CD14-positive monocyte (primary cell): ENCODE measurements at regions not wholly inside any gene's neighbourhood (a gene's known extent, or its start where the extent isn't known, plus 50 kb on each side); places are given as distances from the start of the nearest gene placed in this dataset.

Experiments used
- DNase-seq, 3 donors: peaks; one replicate each; pipeline ENCODE4 v3.0.0-alpha.2; 2011 to 2022
- H2AFZ ChIP-seq: 2 replicates; pipeline ENCODE4 v1.6.0; 2012; ENCODE audit warnings: mild to moderate bottlenecking, low read depth, low read length, inconsistent platforms; ENCODE audit not compliant: insufficient read depth, poor library complexity, severe bottlenecking
- H3K27ac ChIP-seq, 2 donors: 1 replicate in 1 of 2; 2 replicates in 1 of 2; pipeline ENCODE4 v1.5.1; 2012 to 2013; ENCODE audit warnings: low read length in 2 of 2, control low read depth in 1 of 2, inconsistent platforms in 1 of 2, low read depth in 1 of 2, mild to moderate bottlenecking in 1 of 2
- H3K27me3 ChIP-seq, 2 donors: one replicate each; pipeline versions ENCODE4 v1.6.0 to v1.6.1; 2011 to 2013; ENCODE audit warnings: low read length in 2 of 2; ENCODE audit not compliant: control insufficient read depth in 2 of 2, insufficient read depth in 2 of 2
- H3K36me3 ChIP-seq, 2 donors: replicated peaks in 1 of 2; 1 replicate in 1 of 2; 2 replicates in 1 of 2; pipeline versions ENCODE4 v1.5.1 to v1.6.1; 2012 to 2013; ENCODE audit warnings: low read length in 2 of 2, control low read depth in 1 of 2, inconsistent platforms in 1 of 2, mild to moderate bottlenecking in 1 of 2; ENCODE audit not compliant: insufficient read depth in 2 of 2, control insufficient read depth in 1 of 2
- H3K4me1 ChIP-seq, 2 donors: 1 replicate in 1 of 2; 2 replicates in 1 of 2; pipeline versions ENCODE4 v1.5.1 to v1.6.1; 2012 to 2013; ENCODE audit warnings: low read length in 2 of 2, control low read depth in 1 of 2, inconsistent platforms in 1 of 2, mild to moderate bottlenecking in 1 of 2, moderate library complexity in 1 of 2; ENCODE audit not compliant: insufficient read depth in 2 of 2, control insufficient read depth in 1 of 2
- H3K4me2 ChIP-seq: replicated peaks from 2 replicates; pipeline ENCODE3; 2012; ENCODE audit warnings: low read length, moderate library complexity, mild to moderate bottlenecking; ENCODE audit not compliant: poor library complexity, severe bottlenecking; ENCODE audit errors: extremely low read depth
- H3K4me3 ChIP-seq, 3 experiments: fragments of 200-600 bp in 1 of 3; sonication (generic) in 1 of 3; replicated peaks in 1 of 3; 1 replicate in 2 of 3; 2 replicates in 1 of 3; pipeline ENCODE4 v1.5.1; 2011 to 2013; ENCODE audit warnings: low read length in 3 of 3, mild to moderate bottlenecking in 3 of 3, control low read depth in 2 of 3, low read depth in 2 of 3, inconsistent platforms in 1 of 3, moderate library complexity in 1 of 3
- H3K79me2 ChIP-seq: 2 replicates; pipeline ENCODE4 v1.6.0; 2012; ENCODE audit warnings: mild to moderate bottlenecking, control low read depth, inconsistent platforms, low read length, moderate library complexity; ENCODE audit not compliant: insufficient read depth
- H3K9ac ChIP-seq: 2 replicates; pipeline ENCODE4 v1.6.0; 2017; ENCODE audit warnings: low read length, mild to moderate bottlenecking; ENCODE audit not compliant: insufficient read depth, poor library complexity, severe bottlenecking
- H3K9me3 ChIP-seq, 2 donors: replicated peaks in 1 of 2; 1 replicate in 1 of 2; 2 replicates in 1 of 2; pipeline versions ENCODE4 v1.5.1 to v1.6.1; 2012 to 2013; ENCODE audit warnings: low read length in 2 of 2, control low read depth in 1 of 2; ENCODE audit not compliant: control insufficient read depth in 1 of 2, insufficient read depth in 1 of 2
- H4K20me1 ChIP-seq: 2 replicates; pipeline ENCODE4 v1.6.0; 2012; ENCODE audit warnings: mild to moderate bottlenecking, low read length, control low read depth, moderate library complexity; ENCODE audit not compliant: insufficient read depth
- H3K27ac Mint-ChIP-seq, 7 donors: one replicate each; pipeline ENCODE4 v1.8.0; 2020; ENCODE audit warnings: mild to moderate bottlenecking in 7 of 7, mixed read lengths in 7 of 7, moderate library complexity in 6 of 7, inconsistent platforms in 2 of 7
- H3K27me3 Mint-ChIP-seq, 3 donors: one replicate each; pipeline ENCODE4 v1.8.0; 2021 to 2022; ENCODE audit warnings: low read depth in 3 of 3, mild to moderate bottlenecking in 3 of 3, mixed read lengths in 3 of 3, moderate library complexity in 3 of 3, inconsistent platforms in 1 of 3
- H3K36me3 Mint-ChIP-seq, 2 donors: one replicate each; pipeline ENCODE4 v1.8.0; 2020; ENCODE audit warnings: mixed read lengths in 2 of 2, inconsistent platforms in 1 of 2, mild to moderate bottlenecking in 1 of 2
- H3K4me1 Mint-ChIP-seq: one replicate; pipeline ENCODE4 v1.8.0; 2020; ENCODE audit warnings: mild to moderate bottlenecking, mixed read lengths
- H3K4me3 Mint-ChIP-seq, 2 donors: one replicate each; pipeline ENCODE4 v1.8.0; 2020; ENCODE audit warnings: mild to moderate bottlenecking in 2 of 2, mixed read lengths in 2 of 2, moderate library complexity in 1 of 2
- H3K9me3 Mint-ChIP-seq, 7 donors: one replicate each; pipeline ENCODE4 v1.8.0; 2020 to 2022; ENCODE audit warnings: mixed read lengths in 7 of 7, mild to moderate bottlenecking in 6 of 7, moderate library complexity in 6 of 7, inconsistent platforms in 2 of 7
- CTCF ChIP-seq: fragments of 200-600 bp; IDR thresholded peaks from one replicate; pipeline ENCODE4 v1.8.0; 2022; ENCODE audit warnings: antibody characterized with exemption, mild to moderate bottlenecking
- WGBS: methylation state at CpG from one replicate; pipeline ENCODE4 v1.1.5; 2013; ENCODE audit warnings: missing lambda C conversion rate; ENCODE audit not compliant: insufficient coverage; 5-methylcytosine and 5-hydroxymethylcytosine counted together
- intact Hi-C, 2 donors: fragments of 100-400 bp; cut with micrococcal nuclease; formaldehyde crosslinking; loops; one replicate each; pipeline versions ENCODE4 v1.15.0 to v1.15.1; 2023

GRCh38 chr13:109892101-109892500, 105.7 kb upstream of the IRS2 start:
- no peak overlapping the region for H3K9ac ChIP-seq
- 80% methylated on average over 2 of the region's 2 CpGs for WGBS
- no peaks in the 10 kb centered on the region for H3K27me3 ChIP-seq
- Mint-ChIP-seq H3K4me1 (no peaks in the 10 kb centered on the region), H3K27ac (no peak overlapping the region), H3K4me3 (no peak overlapping the region), H3K36me3 (no peaks in the 10 kb centered on the region), H3K27me3 (peaks cover 0 to 8% (median 0%) of the 10 kb centered on the region in 3 donors), H3K9me3 (peaks cover 0 to 7% (median 5%) of the 10 kb centered on the region in 7 donors)
- DNase-seq = no peak
- H3K4me3 ChIP-seq = no peak overlapping the region
- H2AFZ ChIP-seq = no peak overlapping the region
- no peaks in the 10 kb centered on the region for H4K20me1 ChIP-seq
- H3K9me3 ChIP-seq = no peaks in the 10 kb centered on the region
- intact Hi-C loops = no loop called here
- no peaks in the 10 kb centered on the region for H3K4me1 ChIP-seq
- TF ChIP-seq CTCF = no peak
- no peaks in the 10 kb centered on the region for H3K36me3 ChIP-seq
- no peak overlapping the region for H3K27ac ChIP-seq
- no peaks in the 10 kb centered on the region for H3K79me2 ChIP-seq
- no peak overlapping the region for H3K4me2 ChIP-seq

GRCh38 chr13:109885235-109885634, 98.9 kb upstream of the IRS2 start:
- peaks cover 2 to 7% (median 3%) of the 10 kb centered on the region in 3 donors for H3K27me3 Mint-ChIP-seq
- Histone ChIP-seq H3K4me1 (no peaks in the 10 kb centered on the region), H3K9ac (no peak overlapping the region), H3K79me2 (no peaks in the 10 kb centered on the region), H3K4me3 (no peak overlapping the region), H3K27ac (no peak overlapping the region), H3K4me2 (no peak overlapping the region), H3K9me3 (no peaks in the 10 kb centered on the region), H2AFZ (no peak overlapping the region), H4K20me1 (no peaks in the 10 kb centered on the region), H3K27me3 (no peaks in the 10 kb centered on the region), H3K36me3 (no peaks in the 10 kb centered on the region)
- H3K4me1 Mint-ChIP-seq = no peaks in the 10 kb centered on the region
- H3K27ac Mint-ChIP-seq = no peak overlapping the region
- intact Hi-C loops = no loop called here
- no peak overlapping the region for H3K4me3 Mint-ChIP-seq
- no peak for TF ChIP-seq CTCF
- DNase-seq = no peak
- H3K9me3 Mint-ChIP-seq = peaks cover 0 to 7% (median 3%) of the 10 kb centered on the region in 7 donors
- WGBS = 100% methylated on average over 3 of the region's 4 CpGs
- no peaks in the 10 kb centered on the region for H3K36me3 Mint-ChIP-seq
